ENCODE measurements at regions not wholly inside any gene's neighbourhood (a gene's known extent, or its start where the extent isn't known, plus 50 kb on each side); places are given as distances from the start of the nearest gene placed in this dataset.

GRCh38 chr4:116880625-116881024 lies 204.8 kb downstream of the TRAM1L1 start:
- TF ChIP-seq REST (IDR thresholded peaks at IDR 0.05; ENCODE audit: insufficient replicate concordance, low read depth) (no peak), SPI1 (IDR thresholded peaks at IDR 0.05; ENCODE audit: borderline replicate concordance, low read depth) (peak; percentile 52)
- H3K4me3 ChIP-seq (replicated peaks; ENCODE audit: insufficient read depth, low read length) = no peak overlapping the region
- no peak overlapping the region for H3K27ac ChIP-seq (replicated peaks)
- H3K27me3 ChIP-seq (ENCODE audit: insufficient read depth, poor library complexity, severe bottlenecking) = no peaks in the 10 kb centered on the region
- DNase-seq (ENCODE audit: low read depth in 1 of 2, low spot score in 1 of 2) = peak in 1 of 2 experiments; percentile 9

- H3K27me3 ChIP-seq (ENCODE audit: insufficient read depth, poor library complexity, severe bottlenecking) = no peaks in the 10 kb centered on the region
- no peak overlapping the region for H3K4me3 ChIP-seq (replicated peaks; ENCODE audit: insufficient read depth, low read length)
- TF ChIP-seq POLR2AphosphoS5 (IDR thresholded peaks at IDR 0.05; ENCODE audit: low read depth) (no peak), GABPA (IDR thresholded peaks at IDR 0.05; ENCODE audit: low read depth) (no peak), CTCF (IDR thresholded peaks at IDR 0.05; ENCODE audit: insufficient read depth, low read length) (no peak), SPI1 (IDR thresholded peaks at IDR 0.05; ENCODE audit: borderline replicate concordance, low read depth) (no peak), REST (IDR thresholded peaks at IDR 0.05; ENCODE audit: insufficient replicate concordance, low read depth) (no peak)
- H3K27ac ChIP-seq (replicated peaks) = no peak overlapping the region
- DNase-seq (ENCODE audit: low read depth in 1 of 2, low spot score in 1 of 2) = no peak
These were observed 207.1 kb downstream of the TRAM1L1 start for GRCh38 chr4:116878280-116878679.

- Histone ChIP-seq H3K4me3 (replicated peaks; ENCODE audit: insufficient read depth, low read length) (no peak overlapping the region), H3K27me3 (ENCODE audit: insufficient read depth, poor library complexity, severe bottlenecking) (no peaks in the 10 kb centered on the region), H3K27ac (replicated peaks) (no peak overlapping the region)
- DNase-seq (ENCODE audit: low read depth in 1 of 2, low spot score in 1 of 2) = no peak
- TF ChIP-seq POLR2AphosphoS5 (IDR thresholded peaks at IDR 0.05; ENCODE audit: low read depth) (no peak), SPI1 (IDR thresholded peaks at IDR 0.05; ENCODE audit: borderline replicate concordance, low read depth) (no peak), REST (IDR thresholded peaks at IDR 0.05; ENCODE audit: insufficient replicate concordance, low read depth) (no peak), GABPA (IDR thresholded peaks at IDR 0.05; ENCODE audit: low read depth) (no peak), CTCF (IDR thresholded peaks at IDR 0.05; ENCODE audit: insufficient read depth, low read length) (no peak)
These were observed 208.3 kb downstream of the TRAM1L1 start for GRCh38 chr4:116877069-116877468.

- TF ChIP-seq REST (IDR thresholded peaks at IDR 0.05; ENCODE audit: insufficient replicate concordance, low read depth) (no peak), POLR2AphosphoS5 (IDR thresholded peaks at IDR 0.05; ENCODE audit: low read depth) (no peak), GABPA (IDR thresholded peaks at IDR 0.05; ENCODE audit: low read depth) (no peak)
- no peak overlapping the region for H3K4me3 ChIP-seq (replicated peaks; ENCODE audit: insufficient read depth, low read length)
These were observed 212.4 kb downstream of the TRAM1L1 start for GRCh38 chr4:116872941-116873340.

More at GRCh38 chr4:116872941-116873340, 212.4 kb downstream of the TRAM1L1 start:
- Histone ChIP-seq H3K27ac (replicated peaks) (no peak overlapping the region), H3K27me3 (ENCODE audit: insufficient read depth, poor library complexity, severe bottlenecking) (no peaks in the 10 kb centered on the region)
- DNase-seq (ENCODE audit: low read depth in 1 of 2, low spot score in 1 of 2) = no peak

All from HL-60 (cell line).